GM13977 (cell line): ENCODE measurements at regions not wholly inside any gene's neighbourhood (a gene's known extent, or its start where the extent isn't known, plus 50 kb on each side); places are given as distances from the start of the nearest gene placed in this dataset.

Source experiments
- DNase-seq: peaks from one replicate; pipeline ENCODE4 v3.0.0; 2012; ENCODE audit warnings: low spot score
- CTCF ChIP-seq: IDR thresholded peaks from 2 replicates; pipeline ENCODE4 v1.5.1; 2012; ENCODE audit warnings: mild to moderate bottlenecking, control low read depth; ENCODE audit not compliant: insufficient read depth; ENCODE audit errors: extremely low read depth, missing control alignments
- in situ Hi-C: fragments of 300-500 bp; cut with MboI; formaldehyde crosslinking; loops from one replicate; pipeline ENCODE4 v1.12.0; 2022; ENCODE audit warnings: low sequenced_read_pairs, low pct_unique_long_range_greater_than_20kb, mixed read lengths, inconsistent platforms; ENCODE audit not compliant: unreplicated experiment

GRCh38 chr4:110808351-110808878, 185.5 kb upstream of the PITX2 start:
- in situ Hi-C loops: no loop called here
- no peak for DNase-seq
- no peak for TF ChIP-seq CTCF

- DNase-seq: no peak
- no peak for TF ChIP-seq CTCF
- in situ Hi-C loops: no loop called here
Measured at GRCh38 chr4:110815950-110816349, 193.1 kb upstream of the PITX2 start.

- in situ Hi-C loops: no loop called here
- TF ChIP-seq CTCF: no peak
- no peak for DNase-seq
Measured at GRCh38 chr4:110816367-110816766, 193.5 kb upstream of the PITX2 start.

- in situ Hi-C loops: no loop called here
- no peak for TF ChIP-seq CTCF
- no peak for DNase-seq
Measured at GRCh38 chr4:110821186-110821585, 198.3 kb upstream of the PITX2 start.

GRCh38 chr4:110823251-110823650, 200.4 kb upstream of the PITX2 start:
- no peak for TF ChIP-seq CTCF
- no peak for DNase-seq
- in situ Hi-C loops: no loop called here

GRCh38 chr4:110824344-110824743, 201.5 kb upstream of the PITX2 start:
- in situ Hi-C loops: no loop called here
- no peak for TF ChIP-seq CTCF
- no peak for DNase-seq

GRCh38 chr4:110826656-110827055, 203.8 kb upstream of the PITX2 start:
- no peak for DNase-seq
- in situ Hi-C loops: no loop called here
- TF ChIP-seq CTCF: no peak
